Endothelial cell of umbilical vein (primary cell): ENCODE measurements at regions not wholly inside any gene's neighbourhood (a gene's known extent, or its start where the extent isn't known, plus 50 kb on each side); places are given as distances from the start of the nearest gene placed in this dataset.

Source experiments
- BruUV-seq: library from RNA; stranded (reverse); fragments of 400-500 nt; replicated peaks from 2 replicates; lab custom pipeline; 2021; lab: Mats Ljungman, UMichigan
- CTCF ChIA-PET: fragments of 300-600, 350-600 bp; sonication (Branson Sonifier 250); formaldehyde crosslinking; loops from one replicate; lab custom pipeline; 2021; ENCODE audit warnings: antibody characterized with exemption, inconsistent platforms; lab: Charles Lee
- POLR2A ChIA-PET: fragments of 300-600, 350-600 bp; sonication (Branson Sonifier 250); formaldehyde crosslinking; loops from one replicate; lab custom pipeline; 2021; ENCODE audit warnings: antibody characterized with exemption, inconsistent platforms; lab: Charles Lee
- DNase-seq: peaks from one replicate; pipeline ENCODE4 v3.0.0-alpha.2; 2011; ENCODE audit warnings: low read depth, low spot score
- FAIRE-seq: peaks from 2 replicates; lab custom pipeline; 2011; peaks lifted over from hg19 to GRCh38; lab: Jason Lieb, UNC
- H2AFZ ChIP-seq: 2 replicates; pipeline ENCODE4 v1.6.0; 2012; ENCODE audit warnings: low read depth, low read length, control low read depth, inconsistent platforms
- H3K27ac ChIP-seq: 2 replicates; pipeline ENCODE4 v1.5.1; 2011; ENCODE audit warnings: low read depth, mild to moderate bottlenecking, control low read depth, low read length, moderate library complexity; ENCODE audit not compliant: insufficient read depth
- H3K27me3 ChIP-seq, 2 experiments: 2 replicates each; pipeline versions ENCODE4 v1.6.0 to v1.6.1; 2011; ENCODE audit warnings: low read length in 2 of 2, mixed read lengths in 1 of 2; ENCODE audit not compliant: control insufficient read depth in 2 of 2, insufficient read depth in 2 of 2
- H3K36me3 ChIP-seq, 2 experiments: 2 replicates in 1 of 2; 3 replicates in 1 of 2; pipeline ENCODE4 v1.5.1; 2011; ENCODE audit warnings: low read length in 2 of 2, mild to moderate bottlenecking in 1 of 2, moderate library complexity in 1 of 2; ENCODE audit not compliant: control insufficient read depth in 2 of 2, insufficient read depth in 2 of 2; ENCODE audit errors: extremely low read depth in 1 of 2
- H3K4me1 ChIP-seq: 3 replicates; pipeline ENCODE4 v1.5.1; 2011; ENCODE audit warnings: mild to moderate bottlenecking, low read length; ENCODE audit not compliant: control insufficient read depth, insufficient read depth; ENCODE audit errors: extremely low read depth
- H3K4me2 ChIP-seq: 2 replicates; pipeline ENCODE4 v1.6.1; 2011; ENCODE audit warnings: low read length, control low read depth, mixed read lengths; ENCODE audit not compliant: insufficient read depth
- H3K4me3 ChIP-seq, 3 experiments: fragments of 200-600 bp in 1 of 3; sonication (generic), shearing (Covaris generic) in 1 of 3; replicated peaks in 1 of 3; 2 replicates each; pipeline ENCODE4 v1.5.1; 2011 to 2016; ENCODE audit warnings: control low read depth in 3 of 3, low read length in 3 of 3, mild to moderate bottlenecking in 2 of 3, inconsistent platforms in 1 of 3, low read depth in 1 of 3, moderate library complexity in 1 of 3; ENCODE audit not compliant: insufficient read depth in 1 of 3
- H3K79me2 ChIP-seq: 2 replicates; pipeline ENCODE4 v1.6.0; 2012; ENCODE audit warnings: low read length, inconsistent platforms; ENCODE audit not compliant: control insufficient read depth, insufficient read depth
- H3K9ac ChIP-seq: replicated peaks from 2 replicates; pipeline ENCODE3; 2011; ENCODE audit warnings: low read length, control low read depth; ENCODE audit not compliant: insufficient read depth; ENCODE audit errors: extremely low read depth
- H3K9me1 ChIP-seq: replicated peaks from 3 replicates; pipeline ENCODE4 v1.6.0; 2011; ENCODE audit warnings: mild to moderate bottlenecking, low read length; ENCODE audit not compliant: control insufficient read depth, insufficient read depth; ENCODE audit errors: extremely low read depth
- H3K9me3 ChIP-seq: replicated peaks from 2 replicates; pipeline ENCODE4 v1.5.1; 2012; ENCODE audit warnings: low read length, inconsistent platforms; ENCODE audit not compliant: control insufficient read depth, insufficient read depth
- H4K20me1 ChIP-seq: replicated peaks from 2 replicates; pipeline ENCODE3; 2011; ENCODE audit warnings: mild to moderate bottlenecking, low read length; ENCODE audit not compliant: control insufficient read depth, insufficient read depth; ENCODE audit errors: extremely low read depth
- EZH2 ChIP-seq: IDR thresholded peaks from 2 replicates; pipeline ENCODE4 v1.6.1; 2012; ENCODE audit warnings: borderline replicate concordance, low read depth, mild to moderate bottlenecking, moderate library complexity, low read length, inconsistent platforms; ENCODE audit not compliant: severe bottlenecking
- FOS ChIP-seq: IDR thresholded peaks from 2 replicates; pipeline ENCODE4 v1.6.1; 2011; ENCODE audit warnings: mild to moderate bottlenecking, low read length, moderate library complexity, borderline replicate concordance; ENCODE audit not compliant: insufficient read depth
- GATA2 ChIP-seq: IDR thresholded peaks from 2 replicates; pipeline ENCODE4 v1.7.0; 2011; ENCODE audit warnings: low read depth, mild to moderate bottlenecking, moderate library complexity, mixed read lengths, low read length; ENCODE audit not compliant: insufficient read length, insufficient read depth
- JUN ChIP-seq: IDR thresholded peaks from 2 replicates; pipeline ENCODE4 v1.6.1; 2011; ENCODE audit warnings: borderline replicate concordance, low read depth; ENCODE audit not compliant: insufficient read length, insufficient read depth
- MAX ChIP-seq: IDR thresholded peaks from 2 replicates; pipeline ENCODE4 v1.6.1; 2011; ENCODE audit not compliant: insufficient read depth, insufficient read length
- MYC ChIP-seq: IDR thresholded peaks from one replicate; pipeline ENCODE4 v1.6.1; 2011; ENCODE audit warnings: mild to moderate bottlenecking, low read depth, low read length
- POLR2A ChIP-seq: IDR thresholded peaks from 2 replicates; pipeline ENCODE4 v1.6.1; 2012; ENCODE audit warnings: low read depth, mild to moderate bottlenecking, control low read depth, low read length
- POLR2AphosphoS5 ChIP-seq: IDR thresholded peaks from 2 replicates; pipeline ENCODE4 v1.6.1; 2012; ENCODE audit warnings: low read depth, mild to moderate bottlenecking, control low read depth, low read length, moderate library complexity; ENCODE audit not compliant: insufficient read depth
- dilution Hi-C: fragments of 300-500 bp; cut with MboI; formaldehyde crosslinking; loops from one replicate; pipeline ENCODE4 v1.15.0; 2019; ENCODE audit warnings: low sequenced_read_pairs; ENCODE audit not compliant: extremely low pct_ligation_motif_present
- intact Hi-C: fragments of 100-400 bp; cut with micrococcal nuclease; formaldehyde crosslinking; loops from one replicate; pipeline ENCODE4 v1.10.0; 2022
- TF ChIP-seq, protein P1 (sequence below), 2 donors: IDR thresholded peaks; 1 replicate in 1 of 2; 2 replicates in 1 of 2; pipeline ENCODE4 v1.5.1; 2011; ENCODE audit warnings: low read length in 2 of 2, mild to moderate bottlenecking in 2 of 2, moderate library complexity in 2 of 2, control low read depth in 1 of 2, inconsistent platforms in 1 of 2, low read depth in 1 of 2; ENCODE audit not compliant: insufficient read depth in 1 of 2; ENCODE audit errors: extremely low read depth in 1 of 2

DNA sequence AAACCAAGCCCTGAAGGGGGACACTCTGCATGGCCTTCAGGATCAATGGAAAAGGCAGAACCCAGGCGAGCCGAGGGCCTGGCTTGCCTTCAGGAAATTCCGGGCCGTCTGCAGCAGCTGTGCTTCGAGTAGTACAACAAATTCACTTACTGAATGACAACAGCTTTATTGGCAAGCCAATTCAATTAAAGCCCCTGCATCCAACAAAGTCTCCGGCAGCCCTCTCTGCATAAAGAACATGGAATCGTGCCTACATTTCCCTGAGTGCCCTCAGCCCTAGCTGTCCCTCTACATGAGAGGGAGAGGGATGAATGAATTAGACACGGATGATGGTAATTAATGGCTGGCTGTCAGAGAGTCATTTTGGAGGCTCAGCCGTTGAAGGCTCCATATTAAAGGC lies 189.0 kb downstream of the BCL11A start:
- dilution Hi-C loops = no loop called here

More for the DNA sequence above, 189.0 kb downstream of the BCL11A start:
- H3K9me1 ChIP-seq = no peaks in the 10 kb centered on the region
- POLR2A ChIA-PET = no interaction called here
- H3K27me3 ChIP-seq = no peaks in the 10 kb centered on the region
- no peak for FAIRE-seq
- no peak overlapping the region for H2AFZ ChIP-seq
- CTCF ChIA-PET = no interaction called here
- H3K4me1 ChIP-seq = no peaks in the 10 kb centered on the region
- H3K9me3 ChIP-seq = peaks cover 3% of the 10 kb centered on the region
- no peaks in the 10 kb centered on the region for H4K20me1 ChIP-seq
- H3K79me2 ChIP-seq = no peaks in the 10 kb centered on the region
- no peak for DNase-seq
- BruUV-seq = no TSS peak
- H3K4me3 ChIP-seq = no peak overlapping the region
- intact Hi-C loops = no loop called here
- no peak overlapping the region for H3K27ac ChIP-seq
- TF ChIP-seq MYC = no peak
- TF ChIP-seq MAX = no peak
- TF ChIP-seq EZH2 = no peak
- no peak for TF ChIP-seq JUN
- TF ChIP-seq GATA2 = no peak
- TF ChIP-seq, protein P1, sequence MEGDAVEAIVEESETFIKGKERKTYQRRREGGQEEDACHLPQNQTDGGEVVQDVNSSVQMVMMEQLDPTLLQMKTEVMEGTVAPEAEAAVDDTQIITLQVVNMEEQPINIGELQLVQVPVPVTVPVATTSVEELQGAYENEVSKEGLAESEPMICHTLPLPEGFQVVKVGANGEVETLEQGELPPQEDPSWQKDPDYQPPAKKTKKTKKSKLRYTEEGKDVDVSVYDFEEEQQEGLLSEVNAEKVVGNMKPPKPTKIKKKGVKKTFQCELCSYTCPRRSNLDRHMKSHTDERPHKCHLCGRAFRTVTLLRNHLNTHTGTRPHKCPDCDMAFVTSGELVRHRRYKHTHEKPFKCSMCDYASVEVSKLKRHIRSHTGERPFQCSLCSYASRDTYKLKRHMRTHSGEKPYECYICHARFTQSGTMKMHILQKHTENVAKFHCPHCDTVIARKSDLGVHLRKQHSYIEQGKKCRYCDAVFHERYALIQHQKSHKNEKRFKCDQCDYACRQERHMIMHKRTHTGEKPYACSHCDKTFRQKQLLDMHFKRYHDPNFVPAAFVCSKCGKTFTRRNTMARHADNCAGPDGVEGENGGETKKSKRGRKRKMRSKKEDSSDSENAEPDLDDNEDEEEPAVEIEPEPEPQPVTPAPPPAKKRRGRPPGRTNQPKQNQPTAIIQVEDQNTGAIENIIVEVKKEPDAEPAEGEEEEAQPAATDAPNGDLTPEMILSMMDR (IDR thresholded peaks at IDR 0.05; ENCODE audit: extremely low read depth in 1 of 2, insufficient read depth in 1 of 2, low read depth in 1 of 2, low read length in 2 of 2) = no peak
- TF ChIP-seq FOS = no peak
- no peak for TF ChIP-seq POLR2AphosphoS5
- TF ChIP-seq POLR2A = no peak
- no peak overlapping the region for H3K9ac ChIP-seq
- no peaks in the 10 kb centered on the region for H3K36me3 ChIP-seq
- H3K4me2 ChIP-seq = no peak overlapping the region
